ENCODE measurements at regions not wholly inside any gene's neighbourhood (a gene's known extent, or its start where the extent isn't known, plus 50 kb on each side); places are given as distances from the start of the nearest gene placed in this dataset.

GRCh38 chr13:62094932-62095331, 679.3 kb upstream of the PCDH20 start:
- no peaks in the 10 kb centered on the region for H3K79me2 ChIP-seq (ENCODE audit: control insufficient read depth, insufficient read depth, low read length)
- TF ChIP-seq GATA2 (IDR thresholded peaks at IDR 0.05; ENCODE audit: insufficient read depth, insufficient read length, low read depth, low read length), result no peak
- TF ChIP-seq POLR2AphosphoS5 (IDR thresholded peaks at IDR 0.05; ENCODE audit: insufficient read depth, low read depth, low read length), result no peak
- no peak for TF ChIP-seq POLR2A (IDR thresholded peaks at IDR 0.05; ENCODE audit: low read depth, low read length)
- H3K9me1 ChIP-seq (replicated peaks; ENCODE audit: control insufficient read depth, extremely low read depth, insufficient read depth, low read length), result no peaks in the 10 kb centered on the region
- H3K27ac ChIP-seq (ENCODE audit: insufficient read depth, low read depth, low read length), result no peak overlapping the region
- H3K4me3 ChIP-seq (replicated peaks in 1 of 3; ENCODE audit: insufficient read depth in 1 of 3, low read depth in 1 of 3, low read length in 3 of 3), result no peak overlapping the region
- POLR2A ChIA-PET, result no interaction called here
- H3K27me3 ChIP-seq (ENCODE audit: control insufficient read depth in 2 of 2, insufficient read depth in 2 of 2, low read length in 2 of 2), result no peaks in the 10 kb centered on the region
- no peak overlapping the region for H3K9ac ChIP-seq (replicated peaks; ENCODE audit: extremely low read depth, insufficient read depth, low read length)
- dilution Hi-C loops (cut with MboI; ENCODE audit: extremely low pct_ligation_motif_present, low sequenced_read_pairs), result no loop called here
- H2AFZ ChIP-seq (ENCODE audit: low read depth, low read length), result no peak overlapping the region
- no peaks in the 10 kb centered on the region for H4K20me1 ChIP-seq (replicated peaks; ENCODE audit: control insufficient read depth, extremely low read depth, insufficient read depth, low read length)
- intact Hi-C loops (cut with micrococcal nuclease), result no loop called here
- BruUV-seq (replicated peaks), result no TSS peak
- no peak for FAIRE-seq
- no peaks in the 10 kb centered on the region for H3K36me3 ChIP-seq (ENCODE audit: control insufficient read depth in 2 of 2, extremely low read depth in 1 of 2, insufficient read depth in 2 of 2, low read length in 2 of 2)
- DNase-seq (ENCODE audit: low read depth, low spot score), result no peak
- H3K4me1 ChIP-seq (ENCODE audit: control insufficient read depth, extremely low read depth, insufficient read depth, low read length), result no peaks in the 10 kb centered on the region
- H3K4me2 ChIP-seq (ENCODE audit: insufficient read depth, low read length), result no peak overlapping the region
- H3K9me3 ChIP-seq (replicated peaks; ENCODE audit: control insufficient read depth, insufficient read depth, low read length), result no peaks in the 10 kb centered on the region
- CTCF ChIA-PET, result no interaction called here

- H3K9me1 ChIP-seq (replicated peaks; ENCODE audit: control insufficient read depth, extremely low read depth, insufficient read depth, low read length), result no peaks in the 10 kb centered on the region
- BruUV-seq (replicated peaks), result no TSS peak
- H3K4me2 ChIP-seq (ENCODE audit: insufficient read depth, low read length), result no peak overlapping the region
- no peak for DNase-seq (ENCODE audit: low read depth, low spot score)
- H3K4me3 ChIP-seq (replicated peaks in 1 of 3; ENCODE audit: insufficient read depth in 1 of 3, low read depth in 1 of 3, low read length in 3 of 3), result no peak overlapping the region
- no peaks in the 10 kb centered on the region for H4K20me1 ChIP-seq (replicated peaks; ENCODE audit: control insufficient read depth, extremely low read depth, insufficient read depth, low read length)
- no peaks in the 10 kb centered on the region for H3K79me2 ChIP-seq (ENCODE audit: control insufficient read depth, insufficient read depth, low read length)
- ChIA-PET POLR2A (no interaction called here), CTCF (no interaction called here)
- no peak for FAIRE-seq
- no peaks in the 10 kb centered on the region for H3K36me3 ChIP-seq (ENCODE audit: control insufficient read depth in 2 of 2, extremely low read depth in 1 of 2, insufficient read depth in 2 of 2, low read length in 2 of 2)
- dilution Hi-C loops (cut with MboI; ENCODE audit: extremely low pct_ligation_motif_present, low sequenced_read_pairs) (no loop called here), intact Hi-C loops (cut with micrococcal nuclease) (no loop called here)
- H2AFZ ChIP-seq (ENCODE audit: low read depth, low read length), result no peak overlapping the region
- H3K27me3 ChIP-seq (ENCODE audit: control insufficient read depth in 2 of 2, insufficient read depth in 2 of 2, low read length in 2 of 2), result no peaks in the 10 kb centered on the region
- H3K4me1 ChIP-seq (ENCODE audit: control insufficient read depth, extremely low read depth, insufficient read depth, low read length), result no peaks in the 10 kb centered on the region
- H3K9me3 ChIP-seq (replicated peaks; ENCODE audit: control insufficient read depth, insufficient read depth, low read length), result no peaks in the 10 kb centered on the region
- TF ChIP-seq POLR2A (IDR thresholded peaks at IDR 0.05; ENCODE audit: low read depth, low read length), result no peak
- TF ChIP-seq GATA2 (IDR thresholded peaks at IDR 0.05; ENCODE audit: insufficient read depth, insufficient read length, low read depth, low read length), result no peak
- TF ChIP-seq EZH2 (IDR thresholded peaks at IDR 0.05; ENCODE audit: borderline replicate concordance, low read depth, low read length, severe bottlenecking), result no peak
- TF ChIP-seq CTCF (IDR thresholded peaks at IDR 0.05; ENCODE audit: extremely low read depth in 1 of 2, insufficient read depth in 1 of 2, low read depth in 1 of 2, low read length in 2 of 2), result no peak
- no peak for TF ChIP-seq MYC (IDR thresholded peaks at IDR 0.05; ENCODE audit: low read depth, low read length)
- no peak for TF ChIP-seq FOS (IDR thresholded peaks at IDR 0.05; ENCODE audit: borderline replicate concordance, insufficient read depth, low read length)
- no peak for TF ChIP-seq POLR2AphosphoS5 (IDR thresholded peaks at IDR 0.05; ENCODE audit: insufficient read depth, low read depth, low read length)
- TF ChIP-seq MAX (IDR thresholded peaks at IDR 0.05; ENCODE audit: insufficient read depth, insufficient read length), result no peak
- TF ChIP-seq JUN (IDR thresholded peaks at IDR 0.05; ENCODE audit: borderline replicate concordance, insufficient read depth, insufficient read length, low read depth), result no peak
- no peak overlapping the region for H3K9ac ChIP-seq (replicated peaks; ENCODE audit: extremely low read depth, insufficient read depth, low read length)
- no peak overlapping the region for H3K27ac ChIP-seq (ENCODE audit: insufficient read depth, low read depth, low read length)
Measured at GRCh38 chr13:62093984-62094780, 678.5 kb upstream of the PCDH20 start.

Data from endothelial cell of umbilical vein (primary cell).